ENCODE measurements at regions not wholly inside any gene's neighbourhood (a gene's known extent, or its start where the extent isn't known, plus 50 kb on each side); places are given as distances from the start of the nearest gene placed in this dataset.

DNA sequence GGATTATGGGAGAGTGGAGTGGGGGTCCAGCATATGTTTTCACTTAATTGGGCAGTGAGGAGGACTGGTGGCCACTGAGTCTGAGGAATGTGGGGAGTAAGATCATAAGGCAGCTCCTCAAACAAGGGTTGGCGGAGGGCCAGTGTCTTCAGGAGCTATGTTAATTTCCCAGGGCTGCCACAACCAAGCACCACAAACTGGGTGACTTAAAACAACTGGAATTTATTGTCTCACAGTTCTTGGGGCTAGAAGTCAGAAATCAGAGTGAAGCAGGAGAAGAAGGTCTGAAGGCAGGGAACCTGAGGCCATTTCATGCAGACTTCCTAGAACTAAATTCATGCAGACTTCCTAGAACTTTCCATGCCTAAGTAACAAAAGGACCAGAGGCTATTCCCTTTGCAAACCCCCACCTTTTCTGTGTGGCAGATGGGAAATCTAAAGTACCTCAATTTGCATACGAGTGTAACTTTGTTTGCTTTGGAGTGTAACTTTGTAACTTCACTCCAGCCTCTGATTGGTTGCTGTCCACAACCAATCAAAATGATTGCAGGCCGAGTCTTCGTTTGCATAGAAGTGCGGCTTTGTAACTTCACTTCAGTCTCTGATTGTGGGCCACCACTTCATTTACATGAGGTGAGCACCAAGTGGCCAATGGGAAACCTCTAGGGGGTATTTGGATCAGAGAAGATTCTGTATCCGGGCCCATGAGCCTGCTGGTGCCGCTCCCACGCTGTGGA is 50.5 kb upstream of the ZBED5 start:
- no peak for DNase-seq (ENCODE audit: extremely low read depth, low read depth)
